Astrocyte (in vitro differentiated cells and primary cell): ENCODE measurements at regions not wholly inside any gene's neighbourhood (a gene's known extent, or its start where the extent isn't known, plus 50 kb on each side); places are given as distances from the start of the nearest gene placed in this dataset.

Experiments used
- DNase-seq: peaks from one replicate; pipeline ENCODE4 v3.0.0-alpha.2; 2010; ENCODE audit warnings: low read depth
- FAIRE-seq: peaks from 2 replicates; lab custom pipeline; 2011; peaks lifted over from hg19 to GRCh38; lab: Jason Lieb, UNC
- H2AFZ ChIP-seq: 2 replicates; pipeline ENCODE4 v1.6.0; 2012; ENCODE audit warnings: low read depth, low read length, inconsistent platforms
- H3K27ac ChIP-seq: 2 replicates; pipeline ENCODE4 v1.5.1; 2011; ENCODE audit warnings: low read depth, low read length, inconsistent platforms
- H3K27me3 ChIP-seq: 2 replicates; pipeline ENCODE4 v1.6.0; 2011; ENCODE audit warnings: low read length, inconsistent platforms; ENCODE audit not compliant: insufficient read depth
- H3K36me3 ChIP-seq: 2 replicates; pipeline ENCODE4 v1.5.1; 2011; ENCODE audit warnings: low read length, inconsistent platforms; ENCODE audit not compliant: insufficient read depth
- H3K4me1 ChIP-seq: 2 replicates; pipeline ENCODE4 v1.5.1; 2011; ENCODE audit warnings: low read length, inconsistent platforms; ENCODE audit not compliant: insufficient read depth
- H3K4me2 ChIP-seq: 2 replicates; pipeline ENCODE4 v1.6.0; 2012; ENCODE audit warnings: low read length, inconsistent platforms
- H3K4me3 ChIP-seq: 2 replicates; pipeline ENCODE4 v1.5.1; 2011; ENCODE audit warnings: low read depth, mild to moderate bottlenecking, low read length, inconsistent platforms; ENCODE audit not compliant: insufficient read depth
- H3K79me2 ChIP-seq: 2 replicates; pipeline ENCODE4 v1.6.0; 2012; ENCODE audit warnings: mild to moderate bottlenecking, low read length, inconsistent platforms; ENCODE audit not compliant: insufficient read depth
- H3K9ac ChIP-seq: 2 replicates; pipeline ENCODE4 v1.6.0; 2012; ENCODE audit warnings: mild to moderate bottlenecking, low read length, inconsistent platforms
- H3K9me3 ChIP-seq: 2 replicates; pipeline ENCODE4 v1.5.1; 2012; ENCODE audit warnings: low read depth, mild to moderate bottlenecking, low read length, inconsistent platforms; ENCODE audit not compliant: insufficient read depth
- H4K20me1 ChIP-seq: 2 replicates; pipeline ENCODE4 v1.6.0; 2012; ENCODE audit warnings: low read length, inconsistent platforms; ENCODE audit not compliant: insufficient read depth
- H3K27ac Mint-ChIP-seq: one replicate; pipeline ENCODE4 v1.8.0; 2021; ENCODE audit warnings: mild to moderate bottlenecking, mixed read lengths; ENCODE audit not compliant: unreplicated experiment
- H3K27me3 Mint-ChIP-seq: one replicate; pipeline ENCODE4 v1.8.0; 2021; ENCODE audit warnings: low read depth, mixed read lengths; ENCODE audit not compliant: unreplicated experiment
- H3K36me3 Mint-ChIP-seq: one replicate; pipeline ENCODE4 v1.8.0; 2021; ENCODE audit warnings: low read depth, mixed read lengths; ENCODE audit not compliant: unreplicated experiment
- H3K4me1 Mint-ChIP-seq: one replicate; pipeline ENCODE4 v1.8.0; 2021; ENCODE audit warnings: low read depth, mixed read lengths; ENCODE audit not compliant: unreplicated experiment
- H3K4me3 Mint-ChIP-seq: one replicate; pipeline ENCODE4 v1.8.0; 2021; ENCODE audit warnings: mild to moderate bottlenecking, moderate library complexity, mixed read lengths; ENCODE audit not compliant: unreplicated experiment
- H3K9me3 Mint-ChIP-seq: one replicate; pipeline ENCODE4 v1.8.0; 2021; ENCODE audit warnings: mild to moderate bottlenecking, mixed read lengths; ENCODE audit not compliant: unreplicated experiment
- CTCF ChIP-seq: IDR thresholded peaks from 2 replicates; pipeline ENCODE4 v1.5.1; 2011; ENCODE audit warnings: low read depth, mild to moderate bottlenecking, inconsistent platforms, low read length, moderate library complexity; ENCODE audit not compliant: insufficient read depth
- EZH2 ChIP-seq: IDR thresholded peaks from 2 replicates; pipeline ENCODE4 v1.6.1; 2012; ENCODE audit warnings: mild to moderate bottlenecking, low read length, inconsistent platforms; ENCODE audit not compliant: insufficient read depth

- Histone ChIP-seq H2AFZ (no peak overlapping the region), H3K4me1 (no peaks in the 10 kb centered on the region), H3K9me3 (no peaks in the 10 kb centered on the region), H4K20me1 (no peaks in the 10 kb centered on the region), H3K4me2 (no peak overlapping the region), H3K79me2 (no peaks in the 10 kb centered on the region), H3K36me3 (no peaks in the 10 kb centered on the region), H3K9ac (no peak overlapping the region), H3K4me3 (no peak overlapping the region), H3K27ac (no peak overlapping the region), H3K27me3 (no peaks in the 10 kb centered on the region)
- Mint-ChIP-seq H3K4me3 (no peak overlapping the region), H3K4me1 (no peaks in the 10 kb centered on the region), H3K36me3 (no peaks in the 10 kb centered on the region), H3K27ac (no peak overlapping the region), H3K9me3 (no peaks in the 10 kb centered on the region), H3K27me3 (peaks cover 7% of the 10 kb centered on the region)
- TF ChIP-seq CTCF: no peak
- no peak for TF ChIP-seq EZH2
- no peak for DNase-seq
- no peak for FAIRE-seq
Observed at GRCh38 chr2:133900909-133901308, 332.6 kb upstream of the NCKAP5 start.

GRCh38 chr2:133906396-133906795 lies 338.1 kb upstream of the NCKAP5 start:
- FAIRE-seq: no peak
- Mint-ChIP-seq H3K9me3 (no peaks in the 10 kb centered on the region), H3K4me3 (no peak overlapping the region), H3K27ac (no peak overlapping the region), H3K36me3 (no peaks in the 10 kb centered on the region), H3K4me1 (no peaks in the 10 kb centered on the region), H3K27me3 (no peaks in the 10 kb centered on the region)
- no peak overlapping the region for H3K4me3 ChIP-seq
- no peaks in the 10 kb centered on the region for H3K79me2 ChIP-seq
- no peak overlapping the region for H3K27ac ChIP-seq
- DNase-seq: no peak
- no peak overlapping the region for H3K9ac ChIP-seq
- no peaks in the 10 kb centered on the region for H3K36me3 ChIP-seq
- H3K4me1 ChIP-seq: no peaks in the 10 kb centered on the region
- H4K20me1 ChIP-seq: no peaks in the 10 kb centered on the region
- no peak overlapping the region for H3K4me2 ChIP-seq
- H2AFZ ChIP-seq: no peak overlapping the region
- H3K27me3 ChIP-seq: no peaks in the 10 kb centered on the region
- H3K9me3 ChIP-seq: no peaks in the 10 kb centered on the region
- no peak for TF ChIP-seq EZH2
- no peak for TF ChIP-seq CTCF

- no peaks in the 10 kb centered on the region for H3K36me3 ChIP-seq
- no peak overlapping the region for H3K4me3 ChIP-seq
- H2AFZ ChIP-seq: no peak overlapping the region
- no peaks in the 10 kb centered on the region for H3K4me1 ChIP-seq
- TF ChIP-seq EZH2 (no peak), CTCF (no peak)
- Mint-ChIP-seq H3K36me3 (no peaks in the 10 kb centered on the region), H3K9me3 (no peaks in the 10 kb centered on the region), H3K4me1 (no peaks in the 10 kb centered on the region), H3K4me3 (no peak overlapping the region), H3K27ac (no peak overlapping the region), H3K27me3 (no peaks in the 10 kb centered on the region)
- no peak overlapping the region for H3K27ac ChIP-seq
- H3K4me2 ChIP-seq: no peak overlapping the region
- H3K9ac ChIP-seq: no peak overlapping the region
- DNase-seq: no peak
- H3K79me2 ChIP-seq: no peaks in the 10 kb centered on the region
- no peaks in the 10 kb centered on the region for H3K27me3 ChIP-seq
- no peak for FAIRE-seq
- no peaks in the 10 kb centered on the region for H3K9me3 ChIP-seq
- no peaks in the 10 kb centered on the region for H4K20me1 ChIP-seq
Observed at GRCh38 chr2:133906926-133907325, 338.7 kb upstream of the NCKAP5 start.
